ENCODE measurements at regions not wholly inside any gene's neighbourhood (a gene's known extent, or its start where the extent isn't known, plus 50 kb on each side); places are given as distances from the start of the nearest gene placed in this dataset.

DNA sequence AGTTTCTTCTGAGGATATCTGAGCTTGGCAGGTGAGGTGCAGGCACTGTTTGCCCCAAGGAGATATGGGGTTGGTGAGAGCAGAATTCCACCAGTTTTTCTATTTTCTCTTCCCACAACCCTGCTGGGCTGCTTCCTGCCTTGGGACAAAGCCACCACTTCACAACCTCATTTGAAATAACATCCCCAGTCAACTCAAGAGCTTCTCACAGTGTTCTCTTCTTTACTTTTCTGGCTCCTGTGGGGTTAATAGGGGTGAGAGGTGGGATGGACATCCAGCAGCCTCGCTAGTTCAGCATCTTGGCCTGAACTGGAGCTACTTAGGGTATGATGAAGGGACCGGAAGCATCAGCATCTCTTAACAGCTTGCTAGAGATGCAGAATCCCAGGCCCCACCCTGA, 106.3 kb downstream of the SLC4A3 start:
- Histone ChIP-seq H4K20me1 (ENCODE audit: insufficient read depth, low read length) (no peaks in the 10 kb centered on the region), H3K27ac (ENCODE audit: low read depth, low read length) (no peak overlapping the region)
- TF ChIP-seq, protein P1, sequence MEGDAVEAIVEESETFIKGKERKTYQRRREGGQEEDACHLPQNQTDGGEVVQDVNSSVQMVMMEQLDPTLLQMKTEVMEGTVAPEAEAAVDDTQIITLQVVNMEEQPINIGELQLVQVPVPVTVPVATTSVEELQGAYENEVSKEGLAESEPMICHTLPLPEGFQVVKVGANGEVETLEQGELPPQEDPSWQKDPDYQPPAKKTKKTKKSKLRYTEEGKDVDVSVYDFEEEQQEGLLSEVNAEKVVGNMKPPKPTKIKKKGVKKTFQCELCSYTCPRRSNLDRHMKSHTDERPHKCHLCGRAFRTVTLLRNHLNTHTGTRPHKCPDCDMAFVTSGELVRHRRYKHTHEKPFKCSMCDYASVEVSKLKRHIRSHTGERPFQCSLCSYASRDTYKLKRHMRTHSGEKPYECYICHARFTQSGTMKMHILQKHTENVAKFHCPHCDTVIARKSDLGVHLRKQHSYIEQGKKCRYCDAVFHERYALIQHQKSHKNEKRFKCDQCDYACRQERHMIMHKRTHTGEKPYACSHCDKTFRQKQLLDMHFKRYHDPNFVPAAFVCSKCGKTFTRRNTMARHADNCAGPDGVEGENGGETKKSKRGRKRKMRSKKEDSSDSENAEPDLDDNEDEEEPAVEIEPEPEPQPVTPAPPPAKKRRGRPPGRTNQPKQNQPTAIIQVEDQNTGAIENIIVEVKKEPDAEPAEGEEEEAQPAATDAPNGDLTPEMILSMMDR (IDR thresholded peaks at IDR 0.05; ENCODE audit: extremely low read depth, low read depth, low read length), result no peak

DNA sequence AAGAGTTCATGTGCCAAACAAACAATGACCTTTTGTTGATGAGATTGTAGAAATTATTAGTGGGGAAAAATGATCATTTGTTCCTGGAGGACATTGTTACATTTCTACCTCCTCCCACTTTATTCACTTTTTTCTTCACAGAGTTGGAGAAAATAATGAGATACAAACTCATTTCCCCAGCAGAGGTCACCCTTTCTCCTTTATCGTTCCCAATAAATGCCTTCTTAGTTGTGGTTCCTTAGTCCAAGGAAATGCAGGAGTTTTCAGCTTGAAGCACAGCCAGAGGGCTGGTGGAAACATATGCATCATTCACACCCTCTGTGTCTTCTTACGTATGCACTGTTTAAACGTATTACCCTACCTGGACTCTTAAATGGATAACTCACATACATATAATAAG, 108.8 kb downstream of the SLC4A3 start:
- Histone ChIP-seq H3K4me1 (ENCODE audit: insufficient read depth, low read length) (no peaks in the 10 kb centered on the region), H3K4me2 (ENCODE audit: insufficient read depth, low read length) (no peak overlapping the region), H3K27ac (ENCODE audit: low read depth, low read length) (no peak overlapping the region), H4K20me1 (ENCODE audit: insufficient read depth, low read length) (no peaks in the 10 kb centered on the region), H2AFZ (ENCODE audit: low read length) (no peak overlapping the region), H3K4me3 (ENCODE audit: insufficient read depth, low read length) (no peak overlapping the region), H3K27me3 (ENCODE audit: insufficient read depth, low read length) (no peaks in the 10 kb centered on the region), H3K9me3 (ENCODE audit: low read depth, low read length) (no peaks in the 10 kb centered on the region), H3K36me3 (ENCODE audit: insufficient read depth, low read length) (no peaks in the 10 kb centered on the region), H3K79me2 (ENCODE audit: insufficient read depth, low read length) (no peaks in the 10 kb centered on the region)
- TF ChIP-seq, protein P1 (IDR thresholded peaks at IDR 0.05; ENCODE audit: extremely low read depth, low read depth, low read length), result peak; percentile 59
- DNase-seq (ENCODE audit: insufficient read length, low spot score, missing footprints), result peak; percentile 95

More for the DNA sequence above, 106.3 kb downstream of the SLC4A3 start:
- DNase-seq (ENCODE audit: insufficient read length, low spot score, missing footprints), result no peak
- Histone ChIP-seq H3K36me3 (ENCODE audit: insufficient read depth, low read length) (no peaks in the 10 kb centered on the region), H3K27me3 (ENCODE audit: insufficient read depth, low read length) (no peaks in the 10 kb centered on the region), H2AFZ (ENCODE audit: low read length) (no peak overlapping the region), H3K79me2 (ENCODE audit: insufficient read depth, low read length) (no peaks in the 10 kb centered on the region), H3K4me3 (ENCODE audit: insufficient read depth, low read length) (no peak overlapping the region), H3K4me2 (ENCODE audit: insufficient read depth, low read length) (no peak overlapping the region), H3K4me1 (ENCODE audit: insufficient read depth, low read length) (no peaks in the 10 kb centered on the region), H3K9me3 (ENCODE audit: low read depth, low read length) (no peaks in the 10 kb centered on the region)

DNA sequence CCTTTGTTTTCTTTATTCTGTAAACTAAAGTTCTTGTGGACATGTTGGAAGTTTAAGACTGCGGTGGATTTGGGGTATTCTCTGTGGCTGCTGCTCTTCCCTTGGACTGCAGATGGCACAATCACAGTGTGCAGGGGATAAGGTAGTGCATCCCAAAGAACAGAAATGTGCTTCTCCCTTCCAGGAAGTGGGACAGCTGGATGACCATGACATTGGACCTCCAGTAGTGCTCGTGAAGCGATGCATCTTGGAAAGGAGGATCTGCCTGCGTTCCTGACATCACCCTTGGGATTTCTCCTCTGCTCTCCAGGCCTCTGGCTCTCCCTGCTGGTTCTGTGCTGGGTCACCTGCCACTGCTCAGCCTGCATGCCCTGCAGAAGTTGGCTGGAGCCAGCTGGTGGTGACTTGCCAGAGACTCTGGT, 109.9 kb downstream of the SLC4A3 start:
- Histone ChIP-seq H3K27me3 (ENCODE audit: insufficient read depth, low read length) (no peaks in the 10 kb centered on the region), H3K36me3 (ENCODE audit: insufficient read depth, low read length) (no peaks in the 10 kb centered on the region), H3K4me3 (ENCODE audit: insufficient read depth, low read length) (no peak overlapping the region), H3K27ac (ENCODE audit: low read depth, low read length) (no peak overlapping the region), H2AFZ (ENCODE audit: low read length) (no peak overlapping the region), H3K9me3 (ENCODE audit: low read depth, low read length) (no peaks in the 10 kb centered on the region), H3K4me2 (ENCODE audit: insufficient read depth, low read length) (no peak overlapping the region), H4K20me1 (ENCODE audit: insufficient read depth, low read length) (no peaks in the 10 kb centered on the region), H3K4me1 (ENCODE audit: insufficient read depth, low read length) (no peaks in the 10 kb centered on the region), H3K79me2 (ENCODE audit: insufficient read depth, low read length) (no peaks in the 10 kb centered on the region)
- TF ChIP-seq, protein P1 (IDR thresholded peaks at IDR 0.05; ENCODE audit: extremely low read depth, low read depth, low read length), result peak; percentile 54
- DNase-seq (ENCODE audit: insufficient read length, low spot score, missing footprints), result no peak

DNA sequence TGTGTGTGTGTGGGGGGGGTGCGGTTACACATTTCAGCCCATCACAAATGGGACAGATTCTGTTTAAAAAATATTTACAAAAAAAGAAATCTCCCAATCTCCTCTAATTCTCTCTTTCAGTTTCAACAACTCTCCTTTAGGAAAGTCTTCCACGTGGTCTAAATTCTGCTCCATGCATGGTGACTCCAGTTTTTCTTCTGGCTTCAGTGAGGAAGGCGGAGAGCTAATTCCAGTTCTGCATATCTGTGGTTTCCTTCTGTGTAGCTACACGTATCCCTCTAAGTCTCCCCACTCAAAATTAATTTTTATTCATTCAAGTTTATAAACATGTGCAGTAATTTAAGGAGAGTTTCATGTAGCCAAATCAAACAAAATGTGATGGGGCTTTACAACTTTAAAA, 111.6 kb downstream of the SLC4A3 start:
- Histone ChIP-seq H2AFZ (ENCODE audit: low read length) (no peak overlapping the region), H3K4me3 (ENCODE audit: insufficient read depth, low read length) (no peak overlapping the region), H3K9me3 (ENCODE audit: low read depth, low read length) (no peaks in the 10 kb centered on the region), H4K20me1 (ENCODE audit: insufficient read depth, low read length) (no peaks in the 10 kb centered on the region), H3K4me1 (ENCODE audit: insufficient read depth, low read length) (no peaks in the 10 kb centered on the region), H3K4me2 (ENCODE audit: insufficient read depth, low read length) (no peak overlapping the region), H3K79me2 (ENCODE audit: insufficient read depth, low read length) (no peaks in the 10 kb centered on the region), H3K27me3 (ENCODE audit: insufficient read depth, low read length) (no peaks in the 10 kb centered on the region), H3K36me3 (ENCODE audit: insufficient read depth, low read length) (no peaks in the 10 kb centered on the region), H3K27ac (ENCODE audit: low read depth, low read length) (no peak overlapping the region)
- TF ChIP-seq, protein P1 (IDR thresholded peaks at IDR 0.05; ENCODE audit: extremely low read depth, low read depth, low read length), result no peak
- no peak for DNase-seq (ENCODE audit: insufficient read length, low spot score, missing footprints)
